GM21723 (cell line): ENCODE measurements at regions not wholly inside any gene's neighbourhood (a gene's known extent, or its start where the extent isn't known, plus 50 kb on each side); places are given as distances from the start of the nearest gene placed in this dataset.
"Not testable (repeated sequence)": the region's sequence is repeated elsewhere in the genome, so short reads cannot be mapped to it uniquely, and the experiment has no call there.

Experiments used
- ATAC-seq: cut with Tn5 transposase; IDR thresholded peaks from one replicate; pipeline ENCODE4 v1.9.1; 2021; ENCODE audit warnings: mild to moderate bottlenecking, moderate library complexity; ENCODE audit not compliant: unreplicated experiment

- ATAC-seq = no peak
These were observed 50.6 kb upstream of the TMEM170B start for GRCh38 chr6:11486959-11487358.

GRCh38 chr6:11486486-11486885 lies 51.1 kb upstream of the TMEM170B start:
- no peak for ATAC-seq

- no peak for ATAC-seq
These were observed 51.5 kb upstream of the TMEM170B start for GRCh38 chr6:11486051-11486450.

GRCh38 chr6:11485271-11485670 lies 52.3 kb upstream of the TMEM170B start:
- no peak for ATAC-seq

GRCh38 chr6:11484441-11484840 lies 53.1 kb upstream of the TMEM170B start:
- no peak for ATAC-seq

- no peak for ATAC-seq
These were observed 54.9 kb upstream of the TMEM170B start for GRCh38 chr6:11482616-11483015.

GRCh38 chr6:11480541-11480940 lies 57.0 kb upstream of the TMEM170B start:
- no peak for ATAC-seq

- no peak for ATAC-seq
These were observed 58.3 kb upstream of the TMEM170B start for GRCh38 chr6:11479296-11479695.

GRCh38 chr6:11478586-11478985 lies 59.0 kb upstream of the TMEM170B start:
- ATAC-seq = no peak

GRCh38 chr6:11475016-11475415 lies 62.5 kb upstream of the TMEM170B start:
- ATAC-seq = no peak

- no peak for ATAC-seq
These were observed 64.4 kb upstream of the TMEM170B start for GRCh38 chr6:11473008-11473740.

GRCh38 chr6:11471261-11471660 lies 66.3 kb upstream of the TMEM170B start:
- ATAC-seq = no peak

GRCh38 chr6:11469684-11470083 lies 67.9 kb upstream of the TMEM170B start:
- ATAC-seq = no peak

- not testable (repeated sequence) for ATAC-seq
These were observed 69.3 kb upstream of the TMEM170B start for GRCh38 chr6:11468271-11468670.

- peak; percentile 60 for ATAC-seq
These were observed 70.2 kb upstream of the TMEM170B start for GRCh38 chr6:11467364-11467763.

- ATAC-seq = no peak
These were observed 74.2 kb upstream of the TMEM170B start for GRCh38 chr6:11463398-11463780.

- no peak for ATAC-seq
These were observed 74.7 kb upstream of the TMEM170B start for GRCh38 chr6:11462742-11463397.

GRCh38 chr6:11460837-11461661 lies 76.5 kb upstream of the TMEM170B start:
- peak; percentile 79 for ATAC-seq

- ATAC-seq = peak; percentile 45
These were observed 77.4 kb upstream of the TMEM170B start for GRCh38 chr6:11460001-11460668.

- ATAC-seq = peak; percentile 52
These were observed 78.4 kb upstream of the TMEM170B start for GRCh38 chr6:11459079-11459610.

- ATAC-seq = no peak
These were observed 79.0 kb upstream of the TMEM170B start for GRCh38 chr6:11458509-11458908.
